Activated naive CD8-positive, alpha-beta T cell treated with anti-CD3 and anti-CD28 coated beads for 36 hours (primary cell): ENCODE measurements at regions not wholly inside any gene's neighbourhood (a gene's known extent, or its start where the extent isn't known, plus 50 kb on each side); places are given as distances from the start of the nearest gene placed in this dataset.

Source experiments
- DNase-seq: peaks from one replicate; pipeline ENCODE4 v3.0.0; 2021
- H3K27ac Mint-ChIP-seq: one replicate; pipeline ENCODE4 v1.8.0; 2022; ENCODE audit warnings: mild to moderate bottlenecking, moderate library complexity, mixed read lengths
- H3K27me3 Mint-ChIP-seq: one replicate; pipeline ENCODE4 v1.8.0; 2022; ENCODE audit warnings: mild to moderate bottlenecking, mixed read lengths
- H3K36me3 Mint-ChIP-seq: one replicate; pipeline ENCODE4 v1.8.0; 2021; ENCODE audit warnings: mild to moderate bottlenecking, mixed read lengths
- H3K4me1 Mint-ChIP-seq: one replicate; pipeline ENCODE4 v1.8.0; 2021; ENCODE audit warnings: mixed read lengths
- H3K4me3 Mint-ChIP-seq: one replicate; pipeline ENCODE4 v1.8.0; 2022; ENCODE audit warnings: mild to moderate bottlenecking, moderate library complexity, mixed read lengths
- H3K9me3 Mint-ChIP-seq: one replicate; pipeline ENCODE4 v1.8.0; 2022; ENCODE audit warnings: mixed read lengths

- Mint-ChIP-seq H3K36me3 (no peaks in the 10 kb centered on the region), H3K27ac (no peak overlapping the region), H3K4me3 (no peak overlapping the region), H3K4me1 (no peaks in the 10 kb centered on the region), H3K9me3 (peaks cover 1% of the 10 kb centered on the region), H3K27me3 (peaks cover 3% of the 10 kb centered on the region)
- no peak for DNase-seq
Measured at GRCh38 chr20:11190741-11191140, 516.9 kb upstream of the JAG1 start.

GRCh38 chr20:11192106-11192505 is 518.3 kb upstream of the JAG1 start:
- Mint-ChIP-seq H3K36me3 (no peaks in the 10 kb centered on the region), H3K27ac (no peak overlapping the region), H3K27me3 (peaks cover 3% of the 10 kb centered on the region), H3K4me3 (no peak overlapping the region), H3K4me1 (peaks cover 3% of the 10 kb centered on the region), H3K9me3 (no peaks in the 10 kb centered on the region)
- DNase-seq, result no peak

GRCh38 chr20:11193241-11193640 is 519.4 kb upstream of the JAG1 start:
- no peak for DNase-seq
- Mint-ChIP-seq H3K9me3 (no peaks in the 10 kb centered on the region), H3K27me3 (peaks cover 8% of the 10 kb centered on the region), H3K4me3 (no peak overlapping the region), H3K4me1 (peaks cover 3% of the 10 kb centered on the region), H3K36me3 (no peaks in the 10 kb centered on the region), H3K27ac (no peak overlapping the region)

- Mint-ChIP-seq H3K9me3 (no peaks in the 10 kb centered on the region), H3K27ac (no peak overlapping the region), H3K4me3 (no peak overlapping the region), H3K27me3 (peaks cover 8% of the 10 kb centered on the region), H3K36me3 (no peaks in the 10 kb centered on the region), H3K4me1 (peaks cover 3% of the 10 kb centered on the region)
- no peak for DNase-seq
Measured at GRCh38 chr20:11195169-11195568, 521.4 kb upstream of the JAG1 start.

- H3K4me3 Mint-ChIP-seq, result no peak overlapping the region
- DNase-seq, result no peak
- no peaks in the 10 kb centered on the region for H3K36me3 Mint-ChIP-seq
- H3K27me3 Mint-ChIP-seq, result peaks cover 4% of the 10 kb centered on the region
- H3K9me3 Mint-ChIP-seq, result no peaks in the 10 kb centered on the region
- no peak overlapping the region for H3K27ac Mint-ChIP-seq
- peaks cover 3% of the 10 kb centered on the region for H3K4me1 Mint-ChIP-seq
Measured at GRCh38 chr20:11195899-11196558, 522.2 kb upstream of the JAG1 start.

GRCh38 chr20:11197851-11198250 is 524.1 kb upstream of the JAG1 start:
- no peaks in the 10 kb centered on the region for H3K9me3 Mint-ChIP-seq
- no peak overlapping the region for H3K4me3 Mint-ChIP-seq
- H3K27me3 Mint-ChIP-seq, result peaks cover 4% of the 10 kb centered on the region
- no peaks in the 10 kb centered on the region for H3K36me3 Mint-ChIP-seq
- peaks cover 3% of the 10 kb centered on the region for H3K4me1 Mint-ChIP-seq
- no peak for DNase-seq
- H3K27ac Mint-ChIP-seq, result no peak overlapping the region

GRCh38 chr20:11200423-11200822 is 526.6 kb upstream of the JAG1 start:
- peaks cover 4% of the 10 kb centered on the region for H3K27me3 Mint-ChIP-seq
- no peak for DNase-seq
- H3K36me3 Mint-ChIP-seq, result no peaks in the 10 kb centered on the region
- H3K4me3 Mint-ChIP-seq, result no peak overlapping the region
- no peak overlapping the region for H3K27ac Mint-ChIP-seq
- peaks cover 3% of the 10 kb centered on the region for H3K4me1 Mint-ChIP-seq
- no peaks in the 10 kb centered on the region for H3K9me3 Mint-ChIP-seq

- no peaks in the 10 kb centered on the region for H3K36me3 Mint-ChIP-seq
- DNase-seq, result peak; percentile 4
- H3K4me3 Mint-ChIP-seq, result no peak overlapping the region
- no peak overlapping the region for H3K27ac Mint-ChIP-seq
- no peaks in the 10 kb centered on the region for H3K9me3 Mint-ChIP-seq
- peaks cover 2% of the 10 kb centered on the region for H3K27me3 Mint-ChIP-seq
- no peaks in the 10 kb centered on the region for H3K4me1 Mint-ChIP-seq
Measured at GRCh38 chr20:11204926-11205768, 531.3 kb upstream of the JAG1 start.

GRCh38 chr20:11205769-11206362 is 532.1 kb upstream of the JAG1 start:
- Mint-ChIP-seq H3K27ac (no peak overlapping the region), H3K36me3 (no peaks in the 10 kb centered on the region), H3K4me3 (no peak overlapping the region), H3K27me3 (peaks cover 7% of the 10 kb centered on the region), H3K9me3 (no peaks in the 10 kb centered on the region), H3K4me1 (no peaks in the 10 kb centered on the region)
- no peak for DNase-seq

- Mint-ChIP-seq H3K9me3 (no peaks in the 10 kb centered on the region), H3K4me1 (no peaks in the 10 kb centered on the region), H3K27me3 (peaks cover 12% of the 10 kb centered on the region), H3K36me3 (no peaks in the 10 kb centered on the region), H3K4me3 (no peak overlapping the region), H3K27ac (no peak overlapping the region)
- DNase-seq, result no peak
Measured at GRCh38 chr20:11207749-11208502, 534.1 kb upstream of the JAG1 start.

GRCh38 chr20:11210611-11211010 is 536.8 kb upstream of the JAG1 start:
- peaks cover 13% of the 10 kb centered on the region for H3K27me3 Mint-ChIP-seq
- H3K4me3 Mint-ChIP-seq, result no peak overlapping the region
- no peaks in the 10 kb centered on the region for H3K9me3 Mint-ChIP-seq
- no peaks in the 10 kb centered on the region for H3K4me1 Mint-ChIP-seq
- no peak overlapping the region for H3K27ac Mint-ChIP-seq
- no peak for DNase-seq
- no peaks in the 10 kb centered on the region for H3K36me3 Mint-ChIP-seq

GRCh38 chr20:11212272-11212671 is 538.5 kb upstream of the JAG1 start:
- Mint-ChIP-seq H3K36me3 (no peaks in the 10 kb centered on the region), H3K4me3 (no peak overlapping the region), H3K27me3 (peaks cover 13% of the 10 kb centered on the region), H3K9me3 (no peaks in the 10 kb centered on the region), H3K4me1 (no peaks in the 10 kb centered on the region), H3K27ac (no peak overlapping the region)
- no peak for DNase-seq

- DNase-seq, result no peak
- Mint-ChIP-seq H3K27me3 (peaks cover 13% of the 10 kb centered on the region), H3K4me1 (no peaks in the 10 kb centered on the region), H3K27ac (no peak overlapping the region), H3K4me3 (no peak overlapping the region), H3K9me3 (no peaks in the 10 kb centered on the region), H3K36me3 (no peaks in the 10 kb centered on the region)
Measured at GRCh38 chr20:11212902-11213301, 539.1 kb upstream of the JAG1 start.

GRCh38 chr20:11214256-11214840 is 540.5 kb upstream of the JAG1 start:
- H3K36me3 Mint-ChIP-seq, result no peaks in the 10 kb centered on the region
- H3K4me1 Mint-ChIP-seq, result no peaks in the 10 kb centered on the region
- no peak overlapping the region for H3K4me3 Mint-ChIP-seq
- no peak overlapping the region for H3K27ac Mint-ChIP-seq
- DNase-seq, result no peak
- peaks cover 13% of the 10 kb centered on the region for H3K27me3 Mint-ChIP-seq
- no peaks in the 10 kb centered on the region for H3K9me3 Mint-ChIP-seq
